H9 (cell line): ENCODE measurements at regions not wholly inside any gene's neighbourhood (a gene's known extent, or its start where the extent isn't known, plus 50 kb on each side); places are given as distances from the start of the nearest gene placed in this dataset.
"Not testable (repeated sequence)": the region's sequence is repeated elsewhere in the genome, so short reads cannot be mapped to it uniquely, and the experiment has no call there.

ENCODE experiments used
- DNase-seq: peaks from one replicate; pipeline ENCODE4 v3.0.0-alpha.2; 2017
- H2AFZ ChIP-seq: one replicate; pipeline ENCODE4 v1.6.1; 2013; ENCODE audit warnings: mild to moderate bottlenecking, low read length, control low read depth, moderate library complexity
- H2AK5ac ChIP-seq: 2 replicates; pipeline ENCODE4 v1.6.1; 2013; ENCODE audit warnings: low read length, control low read depth, mixed read lengths; ENCODE audit not compliant: insufficient read length
- H2BK120ac ChIP-seq: one replicate; pipeline ENCODE4 v1.6.1; 2013; ENCODE audit warnings: low read depth, mild to moderate bottlenecking, low read length, control low read depth, inconsistent platforms; ENCODE audit not compliant: poor library complexity, severe bottlenecking
- H2BK12ac ChIP-seq: 2 replicates; pipeline ENCODE4 v1.6.1; 2013; ENCODE audit warnings: low read length, control low read depth, mixed read lengths, low read depth; ENCODE audit not compliant: insufficient read length
- H2BK15ac ChIP-seq: 2 replicates; pipeline ENCODE4 v1.6.1; 2013; ENCODE audit warnings: low read depth, low read length, control low read depth
- H2BK20ac ChIP-seq: one replicate; pipeline ENCODE4 v1.6.1; 2013; ENCODE audit warnings: low read depth, mild to moderate bottlenecking, low read length, control low read depth, inconsistent platforms; ENCODE audit not compliant: poor library complexity, severe bottlenecking
- H2BK5ac ChIP-seq: 2 replicates; pipeline ENCODE4 v1.6.1; 2013; ENCODE audit warnings: low read length, control low read depth, mixed read lengths; ENCODE audit not compliant: insufficient read length
- H3K14ac ChIP-seq: 2 replicates; pipeline ENCODE4 v1.6.1; 2013; ENCODE audit warnings: low read length, control low read depth; ENCODE audit not compliant: insufficient read depth
- H3K18ac ChIP-seq: 2 replicates; pipeline ENCODE4 v1.6.1; 2013; ENCODE audit warnings: low read depth, mild to moderate bottlenecking, mixed read lengths, low read length, control low read depth; ENCODE audit not compliant: insufficient read length
- H3K23ac ChIP-seq: 2 replicates; pipeline ENCODE4 v1.6.1; 2013; ENCODE audit warnings: low read length, control low read depth, mixed read lengths, low read depth; ENCODE audit not compliant: insufficient read length
- H3K23me2 ChIP-seq: 2 replicates; pipeline ENCODE4 v1.6.1; 2013; ENCODE audit warnings: low read depth, mild to moderate bottlenecking, mixed read lengths, low read length, control low read depth; ENCODE audit not compliant: insufficient read length, poor library complexity, severe bottlenecking
- H3K27ac ChIP-seq: 2 replicates; pipeline ENCODE4 v1.5.1; 2013; ENCODE audit warnings: low read length, control low read depth, mixed read lengths, low read depth; ENCODE audit not compliant: insufficient read length
- H3K27me3 ChIP-seq: 2 replicates; pipeline ENCODE4 v1.6.1; 2013; ENCODE audit warnings: low read length, control low read depth, inconsistent platforms; ENCODE audit not compliant: insufficient read depth
- H3K4ac ChIP-seq: 2 replicates; pipeline ENCODE4 v1.6.1; 2013; ENCODE audit warnings: low read depth, mild to moderate bottlenecking, control low read depth, inconsistent platforms, low read length, moderate library complexity
- H3K4me1 ChIP-seq: 2 replicates; pipeline ENCODE4 v1.6.1; 2013; ENCODE audit warnings: low read length, control low read depth, inconsistent platforms; ENCODE audit not compliant: insufficient read depth
- H3K4me2 ChIP-seq: 2 replicates; pipeline ENCODE4 v1.6.1; 2013; ENCODE audit warnings: low read length, control low read depth, mixed read lengths; ENCODE audit not compliant: insufficient read length, insufficient read depth
- H3K56ac ChIP-seq: 2 replicates; pipeline ENCODE4 v1.6.1; 2013; ENCODE audit warnings: low read depth, mild to moderate bottlenecking, mixed read lengths, low read length, control low read depth; ENCODE audit not compliant: insufficient read length
- H3K79me1 ChIP-seq: 2 replicates; pipeline ENCODE4 v1.6.1; 2013; ENCODE audit warnings: low read depth, mild to moderate bottlenecking, moderate library complexity, low read length, control low read depth, inconsistent platforms; ENCODE audit not compliant: insufficient read depth, poor library complexity, severe bottlenecking
- H3K79me2 ChIP-seq: 2 replicates; pipeline ENCODE4 v1.6.1; 2013; ENCODE audit warnings: low read length, control low read depth, inconsistent platforms; ENCODE audit not compliant: insufficient read depth
- H3K9ac ChIP-seq: 2 replicates; pipeline ENCODE4 v1.6.1; 2013; ENCODE audit warnings: low read length, control low read depth, mixed read lengths; ENCODE audit not compliant: insufficient read length; ENCODE audit errors: extremely low read depth
- H3K9me3 ChIP-seq: one replicate; pipeline ENCODE4 v1.6.1; 2013; ENCODE audit warnings: low read depth, low read length, inconsistent platforms; ENCODE audit not compliant: control insufficient read depth
- H3T11ph ChIP-seq: one replicate; pipeline ENCODE4 v1.6.1; 2013; ENCODE audit warnings: mild to moderate bottlenecking, low read length, control low read depth, inconsistent platforms
- H4K20me1 ChIP-seq: one replicate; pipeline ENCODE4 v1.6.1; 2013; ENCODE audit not compliant: control insufficient read depth, insufficient read length, insufficient read depth
- H4K5ac ChIP-seq: 2 replicates; pipeline ENCODE4 v1.6.1; 2013; ENCODE audit warnings: low read depth, mild to moderate bottlenecking, mixed read lengths, low read length, control low read depth; ENCODE audit not compliant: insufficient read length
- H4K8ac ChIP-seq: replicated peaks from 2 replicates; pipeline ENCODE4 v1.6.1; 2013; ENCODE audit warnings: low read length, control low read depth, mixed read lengths, low read depth; ENCODE audit not compliant: insufficient read length
- H4K91ac ChIP-seq: 2 replicates; pipeline ENCODE4 v1.6.1; 2013; ENCODE audit warnings: low read depth, mild to moderate bottlenecking, moderate library complexity, mixed read lengths, low read length, control low read depth; ENCODE audit not compliant: insufficient read length
- H3K27ac Mint-ChIP-seq, 3 experiments: 2 replicates in 2 of 3; 3 replicates in 1 of 3; pipeline ENCODE4 v1.8.0; 2020 to 2021; ENCODE audit warnings: mixed read lengths in 3 of 3, mild to moderate bottlenecking in 1 of 3, moderate library complexity in 1 of 3
- H3K27me3 Mint-ChIP-seq: 2 replicates; pipeline ENCODE4 v1.8.0; 2021; ENCODE audit warnings: low read depth, mild to moderate bottlenecking, moderate library complexity, mixed read lengths
- H3K36me3 Mint-ChIP-seq, 3 experiments: 2 replicates in 2 of 3; 3 replicates in 1 of 3; pipeline ENCODE4 v1.8.0; 2020 to 2021; ENCODE audit warnings: low read depth in 3 of 3, mixed read lengths in 3 of 3; ENCODE audit not compliant: insufficient read depth in 1 of 3
- H3K4me1 Mint-ChIP-seq, 2 experiments: 2 replicates each; pipeline ENCODE4 v1.8.0; 2020; ENCODE audit warnings: mixed read lengths in 2 of 2
- H3K4me3 Mint-ChIP-seq, 2 experiments: 2 replicates in 1 of 2; 3 replicates in 1 of 2; pipeline ENCODE4 v1.8.0; 2020 to 2021; ENCODE audit warnings: mild to moderate bottlenecking in 2 of 2, mixed read lengths in 2 of 2, moderate library complexity in 1 of 2
- H3K9me3 Mint-ChIP-seq, 2 experiments: 2 replicates in 1 of 2; 3 replicates in 1 of 2; pipeline ENCODE4 v1.8.0; 2020; ENCODE audit warnings: mild to moderate bottlenecking in 2 of 2, mixed read lengths in 2 of 2, moderate library complexity in 1 of 2
- CTCF ChIP-seq: fragments of 200-600 bp; sonication (generic); conservative IDR thresholded peaks from 3 replicates; pipeline ENCODE4 v1.8.0; 2021; ENCODE audit warnings: antibody characterized with exemption, mild to moderate bottlenecking
- WGBS: extraction: QIAGEN DNeasy Blood & Tissue Kit; methylation state at CpG from one replicate; pipeline ENCODE4 v1.1.7; 2013; ENCODE audit warnings: missing lambda C conversion rate, low lambda C conversion rate, mixed read lengths; ENCODE audit not compliant: insufficient read length; ENCODE audit errors: extremely low coverage; 5-methylcytosine and 5-hydroxymethylcytosine counted together

- H3K56ac ChIP-seq = no peak overlapping the region
- no peak overlapping the region for H2BK15ac ChIP-seq
- H4K91ac ChIP-seq = no peak overlapping the region
- WGBS = no CpG with 5 or more reads among the region's 4 CpGs
- H2BK20ac ChIP-seq = no peak overlapping the region
- no peaks in the 10 kb centered on the region for H4K20me1 ChIP-seq
- H3K14ac ChIP-seq = no peak overlapping the region
- DNase-seq = no peak
- H3K18ac ChIP-seq = no peak overlapping the region
- H3K4me1 ChIP-seq = no peaks in the 10 kb centered on the region
- peaks cover 6 to 7% of the 10 kb centered on the region in 2 experiments for H3K4me1 Mint-ChIP-seq
- no peak overlapping the region for H2BK5ac ChIP-seq
- no peak overlapping the region for H2BK120ac ChIP-seq
- no peaks in the 10 kb centered on the region for H3K79me2 ChIP-seq
- H4K5ac ChIP-seq = no peak overlapping the region
- no peak overlapping the region for H3K4me3 Mint-ChIP-seq
- H3K79me1 ChIP-seq = no peaks in the 10 kb centered on the region
- TF ChIP-seq CTCF = no peak
- no peak overlapping the region for H4K8ac ChIP-seq
- no peaks in the 10 kb centered on the region for H3K27me3 ChIP-seq
- H2AK5ac ChIP-seq = no peak overlapping the region
- H2AFZ ChIP-seq = no peak overlapping the region
- no peak overlapping the region for H2BK12ac ChIP-seq
- H3K9ac ChIP-seq = no peak overlapping the region
- no peak overlapping the region for H3K4ac ChIP-seq
- H3K27ac ChIP-seq = no peak overlapping the region
- H3K27ac Mint-ChIP-seq = no peak overlapping the region
- H3K27me3 Mint-ChIP-seq = peaks cover 22% of the 10 kb centered on the region
- H3K4me2 ChIP-seq = no peak overlapping the region
- H3T11ph ChIP-seq = no peak overlapping the region
- H3K23ac ChIP-seq = no peak overlapping the region
- H3K36me3 Mint-ChIP-seq = peaks cover 8 to 15% (median 15%) of the 10 kb centered on the region in 3 experiments
- H3K23me2 ChIP-seq = no peaks in the 10 kb centered on the region
- H3K9me3 ChIP-seq = peaks cover 11% of the 10 kb centered on the region
- peaks cover 48 to 56% of the 10 kb centered on the region in 2 experiments for H3K9me3 Mint-ChIP-seq
These were observed 120.2 kb upstream of the OTOS start for GRCh38 chr2:240260664-240261063.

GRCh38 chr2:240262578-240262977 lies 122.1 kb upstream of the OTOS start:
- H3K4me2 ChIP-seq, H2BK20ac ChIP-seq, H2BK120ac ChIP-seq, H2BK15ac ChIP-seq, H3K27me3 ChIP-seq, H4K8ac ChIP-seq, H3K79me2 ChIP-seq, H3K23ac ChIP-seq, H3K27ac ChIP-seq, DNase-seq, H2AFZ ChIP-seq, H3T11ph ChIP-seq, H3K56ac ChIP-seq, H3K4me3 Mint-ChIP-seq, H3K79me1 ChIP-seq, H4K20me1 ChIP-seq, H3K4ac ChIP-seq, H3K18ac ChIP-seq, H4K5ac ChIP-seq, H2BK12ac ChIP-seq, H3K9ac ChIP-seq, H2BK5ac ChIP-seq, H3K27ac Mint-ChIP-seq, H3K23me2 ChIP-seq, H2AK5ac ChIP-seq, H3K4me1 Mint-ChIP-seq, H3K4me1 ChIP-seq, H3K14ac ChIP-seq, H4K91ac ChIP-seq: not testable (repeated sequence)
- peaks cover 55 to 57% of the 10 kb centered on the region in 2 experiments for H3K9me3 Mint-ChIP-seq
- H3K36me3 Mint-ChIP-seq = peaks cover 8 to 12% (median 8%) of the 10 kb centered on the region in 3 experiments; a peak in 6 of 7 replicates
- peaks cover 19% of the 10 kb centered on the region for H3K27me3 Mint-ChIP-seq
- peaks cover 11% of the 10 kb centered on the region for H3K9me3 ChIP-seq
- WGBS = no CpG with 5 or more reads among the region's 1 CpG
